ENCODE measurements at regions not wholly inside any gene's neighbourhood (a gene's known extent, or its start where the extent isn't known, plus 50 kb on each side); places are given as distances from the start of the nearest gene placed in this dataset.

GRCh38 chr3:176780766-176781165, 416.5 kb downstream of the TBL1XR1 start:
- DNase-seq (ENCODE audit: low spot score) = no peak
- in situ Hi-C loops (cut with MboI; ENCODE audit: low sequenced_read_pairs, unreplicated experiment) = no loop called here
- TF ChIP-seq, protein P1, sequence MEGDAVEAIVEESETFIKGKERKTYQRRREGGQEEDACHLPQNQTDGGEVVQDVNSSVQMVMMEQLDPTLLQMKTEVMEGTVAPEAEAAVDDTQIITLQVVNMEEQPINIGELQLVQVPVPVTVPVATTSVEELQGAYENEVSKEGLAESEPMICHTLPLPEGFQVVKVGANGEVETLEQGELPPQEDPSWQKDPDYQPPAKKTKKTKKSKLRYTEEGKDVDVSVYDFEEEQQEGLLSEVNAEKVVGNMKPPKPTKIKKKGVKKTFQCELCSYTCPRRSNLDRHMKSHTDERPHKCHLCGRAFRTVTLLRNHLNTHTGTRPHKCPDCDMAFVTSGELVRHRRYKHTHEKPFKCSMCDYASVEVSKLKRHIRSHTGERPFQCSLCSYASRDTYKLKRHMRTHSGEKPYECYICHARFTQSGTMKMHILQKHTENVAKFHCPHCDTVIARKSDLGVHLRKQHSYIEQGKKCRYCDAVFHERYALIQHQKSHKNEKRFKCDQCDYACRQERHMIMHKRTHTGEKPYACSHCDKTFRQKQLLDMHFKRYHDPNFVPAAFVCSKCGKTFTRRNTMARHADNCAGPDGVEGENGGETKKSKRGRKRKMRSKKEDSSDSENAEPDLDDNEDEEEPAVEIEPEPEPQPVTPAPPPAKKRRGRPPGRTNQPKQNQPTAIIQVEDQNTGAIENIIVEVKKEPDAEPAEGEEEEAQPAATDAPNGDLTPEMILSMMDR (IDR thresholded peaks at IDR 0.05; ENCODE audit: borderline replicate concordance, control extremely low read depth, extremely low read depth, insufficient read depth, missing control alignments) = no peak

GRCh38 chr3:176776622-176777175, 420.6 kb downstream of the TBL1XR1 start:
- in situ Hi-C loops (cut with MboI; ENCODE audit: low sequenced_read_pairs, unreplicated experiment) = no loop called here
- TF ChIP-seq, protein P1 (IDR thresholded peaks at IDR 0.05; ENCODE audit: borderline replicate concordance, control extremely low read depth, extremely low read depth, insufficient read depth, missing control alignments) = no peak
- no peak for DNase-seq (ENCODE audit: low spot score)

GRCh38 chr3:176769547-176770190, 427.6 kb downstream of the TBL1XR1 start:
- no peak for DNase-seq (ENCODE audit: low spot score)
- TF ChIP-seq, protein P1 (IDR thresholded peaks at IDR 0.05; ENCODE audit: borderline replicate concordance, control extremely low read depth, extremely low read depth, insufficient read depth, missing control alignments) = no peak
- in situ Hi-C loops (cut with MboI; ENCODE audit: low sequenced_read_pairs, unreplicated experiment) = no loop called here

DNA sequence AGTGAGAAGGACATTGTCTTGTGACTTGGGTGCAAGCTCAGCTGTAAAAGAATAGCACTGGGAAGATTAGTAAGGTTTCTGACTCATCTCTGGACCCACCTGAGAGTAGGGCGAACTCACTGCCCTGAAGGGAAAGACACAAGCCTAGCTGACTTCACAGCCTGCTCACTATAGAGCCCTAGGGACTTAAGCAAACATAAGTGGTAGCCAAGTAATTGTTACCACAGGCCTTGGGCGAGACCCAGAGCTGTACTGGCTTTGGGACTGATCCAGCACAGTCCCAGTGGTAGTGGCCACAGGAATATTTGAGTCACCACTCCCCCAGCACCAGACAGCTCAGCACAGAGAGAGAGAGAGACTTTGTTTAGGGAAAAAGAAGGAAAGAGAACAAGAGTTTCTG, 429.9 kb downstream of the TBL1XR1 start:
- no peak for DNase-seq (ENCODE audit: low spot score)
- in situ Hi-C loops (cut with MboI; ENCODE audit: low sequenced_read_pairs, unreplicated experiment) = no loop called here
- TF ChIP-seq, protein P1 (IDR thresholded peaks at IDR 0.05; ENCODE audit: borderline replicate concordance, control extremely low read depth, extremely low read depth, insufficient read depth, missing control alignments) = no peak

- in situ Hi-C loops (cut with MboI; ENCODE audit: low sequenced_read_pairs, unreplicated experiment) = no loop called here
- DNase-seq (ENCODE audit: low spot score) = no peak
- TF ChIP-seq, protein P1 (IDR thresholded peaks at IDR 0.05; ENCODE audit: borderline replicate concordance, control extremely low read depth, extremely low read depth, insufficient read depth, missing control alignments) = no peak
Measured at GRCh38 chr3:176766862-176767261, 430.4 kb downstream of the TBL1XR1 start.

DNA sequence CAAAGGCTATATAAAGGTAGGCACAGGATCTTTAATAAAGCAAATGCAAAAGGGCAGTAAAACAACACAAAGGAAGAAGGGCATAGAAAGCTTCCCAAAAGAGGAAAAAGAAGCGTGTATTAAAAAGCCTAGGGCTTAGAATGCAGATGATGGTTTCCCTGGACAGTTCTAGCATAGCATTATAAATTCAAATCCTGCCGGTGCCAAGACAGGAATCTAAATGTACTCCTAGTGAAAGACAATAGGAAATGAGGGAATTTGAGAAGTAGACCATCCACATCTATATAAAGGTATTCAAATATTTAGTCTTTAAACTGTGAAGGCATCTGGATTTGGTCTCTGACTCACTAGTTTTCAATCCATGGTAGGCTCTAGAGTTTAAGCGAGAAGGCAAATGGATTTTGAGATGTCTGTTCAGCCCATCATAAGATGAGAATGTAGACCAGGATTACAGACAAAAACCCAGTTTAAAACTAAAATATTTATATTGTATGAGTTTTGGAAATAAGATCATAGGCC, 431.8 kb downstream of the TBL1XR1 start:
- DNase-seq (ENCODE audit: low spot score) = no peak

More for the DNA sequence above, 431.8 kb downstream of the TBL1XR1 start:
- TF ChIP-seq, protein P1 (IDR thresholded peaks at IDR 0.05; ENCODE audit: borderline replicate concordance, control extremely low read depth, extremely low read depth, insufficient read depth, missing control alignments) = no peak
- in situ Hi-C loops (cut with MboI; ENCODE audit: low sequenced_read_pairs, unreplicated experiment) = no loop called here

All from GM13976 (cell line).